ENCODE measurements at regions not wholly inside any gene's neighbourhood (a gene's known extent, or its start where the extent isn't known, plus 50 kb on each side); places are given as distances from the start of the nearest gene placed in this dataset.

- TF ChIP-seq CTCF (IDR thresholded peaks at IDR 0.05) = no peak
- TF ChIP-seq POLR2A (IDR thresholded peaks at IDR 0.05) = no peak
Observed at GRCh38 chr6:78380541-78380940, 486.8 kb upstream of the IRAK1BP1 start.

Data from thyroid gland (tissue), 4 donors.